ENCODE measurements at regions not wholly inside any gene's neighbourhood (a gene's known extent, or its start where the extent isn't known, plus 50 kb on each side); places are given as distances from the start of the nearest gene placed in this dataset.

DNA sequence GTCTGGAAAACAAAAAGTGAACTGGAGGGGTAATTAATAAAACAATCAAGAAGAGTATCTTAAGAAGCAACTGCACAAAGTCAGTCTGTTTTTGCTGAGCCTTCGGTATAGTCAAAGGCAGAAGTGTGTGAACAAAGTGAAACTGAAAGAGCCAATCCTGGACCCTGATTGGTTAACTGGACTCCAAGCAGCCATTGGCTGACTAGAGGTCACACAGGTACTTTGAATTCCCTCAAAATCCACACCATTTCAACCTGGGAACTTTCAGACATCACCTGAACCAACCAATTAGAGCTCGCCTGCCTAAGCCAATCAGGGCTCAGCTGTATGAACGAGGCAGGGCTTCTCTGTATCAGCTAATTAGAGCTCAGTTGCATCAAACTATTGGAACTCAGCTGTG, 286.7 kb downstream of the TLE4 start:
- TF ChIP-seq CTCF (IDR thresholded peaks at IDR 0.05 in 2 of 3, conservative IDR thresholded peaks at IDR 0.05 in 1 of 3; ENCODE audit: insufficient read depth in 2 of 3, low read depth in 1 of 3, low read length in 3 of 3) (no peak), LEF1 (IDR thresholded peaks at IDR 0.05) (no peak)
